ENCODE measurements at regions not wholly inside any gene's neighbourhood (a gene's known extent, or its start where the extent isn't known, plus 50 kb on each side); places are given as distances from the start of the nearest gene placed in this dataset.

- H2BK15ac ChIP-seq (ENCODE audit: low read depth, low read length) = no peak overlapping the region
- no peak overlapping the region for H4K5ac ChIP-seq (ENCODE audit: low read depth, low read length)
- CTCF ChIA-PET = no interaction called here
- no peak overlapping the region for H3K27ac ChIP-seq (ENCODE audit: insufficient read depth, low read length)
- H2AFZ ChIP-seq (replicated peaks; ENCODE audit: low read length, poor library complexity) = no peak overlapping the region
- H3K4ac ChIP-seq (ENCODE audit: low read depth, low read length) = no peak overlapping the region
- in situ Hi-C loops (cut with MboI; ENCODE audit: low sequenced_read_pairs) (no loop called here), dilution Hi-C loops (cut with HindIII; ENCODE audit: low sequenced_read_pairs, unreplicated experiment) (no loop called here), intact Hi-C loops (cut with micrococcal nuclease) (no loop called here)
- no peak overlapping the region for H4K91ac ChIP-seq (ENCODE audit: insufficient read depth, low read depth, low read length)
- no peak overlapping the region for H3K18ac ChIP-seq (ENCODE audit: low read depth, low read length)
- H3K27me3 ChIP-seq (ENCODE audit: control insufficient read depth, insufficient read depth, low read length) = no peaks in the 10 kb centered on the region
- no peak overlapping the region for H2BK120ac ChIP-seq (ENCODE audit: low read depth, low read length)
- H3K79me1 ChIP-seq (ENCODE audit: low read depth in 1 of 2, low read length in 2 of 2) = no peaks in the 10 kb centered on the region
- POLR2A ChIA-PET (ENCODE audit: unreplicated experiment) = no interaction called here
- no peak overlapping the region for H2BK20ac ChIP-seq (ENCODE audit: low read depth, low read length)
- H2AK5ac ChIP-seq (ENCODE audit: low read depth, low read length) = no peak overlapping the region
- H3K14ac ChIP-seq (replicated peaks; ENCODE audit: low read depth, low read length) = no peak overlapping the region
- no peaks in the 10 kb centered on the region for H3K36me3 ChIP-seq (ENCODE audit: control insufficient read depth, insufficient read depth, low read length)
- TF ChIP-seq MAZ (IDR thresholded peaks at IDR 0.05; ENCODE audit: borderline replicate concordance, low read depth, low read length) (no peak), NFE2L2 (IDR thresholded peaks at IDR 0.05; ENCODE audit: low read depth, low read length) (no peak), ELK1 (IDR thresholded peaks at IDR 0.05; ENCODE audit: borderline replicate concordance, low read depth, low read length) (no peak), SMC3 (IDR thresholded peaks at IDR 0.05; ENCODE audit: low read depth, low read length) (no peak), RAD21 (IDR thresholded peaks at IDR 0.05; ENCODE audit: low read length) (no peak), RCOR1 (IDR thresholded peaks at IDR 0.05; ENCODE audit: insufficient replicate concordance, low read length) (no peak), BHLHE40 (IDR thresholded peaks at IDR 0.05; ENCODE audit: low read depth, low read length) (no peak)
- peaks cover 2% of the 10 kb centered on the region; the same call in 1 of the 2 replicates for H3K9me3 ChIP-seq (ENCODE audit: control insufficient read depth, insufficient read depth, low read length)
- H3K4me1 ChIP-seq (ENCODE audit: control insufficient read depth, insufficient read depth, low read length) = no peaks in the 10 kb centered on the region
- no peak overlapping the region for H3K4me3 ChIP-seq (ENCODE audit: insufficient read depth, low read depth, low read length)
- no peak overlapping the region for H3K56ac ChIP-seq (ENCODE audit: extremely low read depth, insufficient read depth, low read length)
- H4K8ac ChIP-seq (ENCODE audit: low read depth in 2 of 2, low read length in 2 of 2) = no peak overlapping the region
- H2AK9ac ChIP-seq (replicated peaks; ENCODE audit: low read depth, low read length, poor library complexity) = no peak overlapping the region
- no peaks in the 10 kb centered on the region for H3K9me1 ChIP-seq (ENCODE audit: insufficient read depth, low read length)
- ATAC-seq (ENCODE audit: low read depth) = no peak
- H3K23ac ChIP-seq (ENCODE audit: low read depth, low read length) = no peak overlapping the region
- DNase-seq = no peak
- H2BK5ac ChIP-seq (ENCODE audit: low read depth, low read length, poor library complexity, severe bottlenecking) = no peak overlapping the region
- no CpG with 5 or more reads among the region's 5 CpGs for WGBS, 2 experiments (ENCODE audit: extremely low coverage in 2 of 2, insufficient read length in 1 of 2)
- H3K9ac ChIP-seq (ENCODE audit: low read depth, low read length) = no peak overlapping the region
- BruUV-seq (replicated peaks) = no TSS peak
- no peak overlapping the region for H3K4me2 ChIP-seq (ENCODE audit: low read depth, low read length)
- no peaks in the 10 kb centered on the region for H4K20me1 ChIP-seq (ENCODE audit: insufficient read depth, low read length)
These were observed 562.8 kb downstream of the NR2F2 start for GRCh38 chr15:96893159-96893906.

Measured in IMR-90 (cell line).